Right lobe of liver (tissue), 6 donors: ENCODE measurements at regions not wholly inside any gene's neighbourhood (a gene's known extent, or its start where the extent isn't known, plus 50 kb on each side); places are given as distances from the start of the nearest gene placed in this dataset.

ENCODE experiments used
- ATAC-seq, 4 donors: fragments of 200-7000 bp; cut with Tn5 transposase; one replicate each; pipeline ENCODE4 v1.9.1; 2020; ENCODE audit warnings: mild to moderate bottlenecking in 4 of 4, moderate library complexity in 4 of 4
- DNase-seq, 3 donors: peaks; one replicate each; pipeline ENCODE4 v3.0.0-alpha.2; 2020
- H3K27ac ChIP-seq, 3 donors: fragments of 200-600 bp; one replicate each; pipeline ENCODE4 v1.8.0; 2022
- H3K27me3 ChIP-seq, 2 donors: fragments of 200-600 bp; one replicate each; pipeline ENCODE4 v1.8.0; 2022
- H3K36me3 ChIP-seq, 4 donors: fragments of 200-600 bp; sonication (generic) in 1 of 4; one replicate each; pipeline versions ENCODE4 v1.5.1 to v1.8.0; 2017 to 2022; ENCODE audit warnings: control low read depth in 1 of 4
- H3K4me1 ChIP-seq, 4 donors: fragments of 200-600 bp; sonication (generic) in 1 of 4; one replicate each; pipeline versions ENCODE4 v1.5.1 to v1.8.0; 2017 to 2022; ENCODE audit warnings: control low read depth in 1 of 4
- H3K4me3 ChIP-seq, 3 donors: fragments of 200-600 bp; one replicate each; pipeline ENCODE4 v1.8.0; 2022
- H3K9me3 ChIP-seq, 4 donors: fragments of 200-600 bp; sonication (generic) in 1 of 4; one replicate each; pipeline versions ENCODE4 v1.5.1 to v1.8.0; 2017 to 2022; ENCODE audit warnings: control low read depth in 1 of 4
- CTCF ChIP-seq, 4 donors: fragments of 200-600 bp in 3 of 4; fragments of 450-650 bp in 1 of 4; IDR thresholded peaks; one replicate each; pipeline versions ENCODE4 v1.5.1 to v1.8.0; 2016 to 2022; ENCODE audit warnings: antibody characterized with exemption in 4 of 4, mild to moderate bottlenecking in 2 of 4
- POLR2A ChIP-seq: fragments of 450-650 bp; IDR thresholded peaks from one replicate; pipeline ENCODE4 v1.6.1; 2017; ENCODE audit warnings: antibody characterized with exemption, mild to moderate bottlenecking
- WGBS: methylation state at CpG from one replicate; pipeline ENCODE4 v1.1.6; 2018; ENCODE audit warnings: low coverage, low lambda C conversion rate; ENCODE audit not compliant: insufficient coverage; ENCODE audit errors: missing lambda C conversion rate; 5-methylcytosine and 5-hydroxymethylcytosine counted together
- intact Hi-C, 2 donors: fragments of 100-400 bp; cut with DNase I; formaldehyde crosslinking; loops; one replicate each; pipeline versions ENCODE4 v1.11.2 to v1.14.1; 2022
- donor health status: DM: no; HTN: yes; CAD: no.
- donor health status: DM: no; HTN: no; CAD: no.
- donor health status: DM: no; HTN: no; CAD: no.
- donor health status: DM: no; HTN: yes; CAD: no.
- donor health status: DM: no; HTN: yes; CAD: no.

GRCh38 chrX:67288156-67288555 lies 255.7 kb upstream of the AR start:
- TF ChIP-seq POLR2A (no peak), CTCF (IDR thresholded peaks at IDR 0.05) (no peak)
- Histone ChIP-seq H3K27me3 (no peaks in the 10 kb centered on the region), H3K4me1 (peaks cover 0 to 21% (median 0%) of the 10 kb centered on the region in 4 donors), H3K9me3 (no peaks in the 10 kb centered on the region), H3K4me3 (no peak overlapping the region), H3K27ac (no peak overlapping the region), H3K36me3 (no peaks in the 10 kb centered on the region)
- intact Hi-C loops: no loop called here
- ATAC-seq (no peak), DNase-seq (no peak)

- Histone ChIP-seq H3K9me3 (no peaks in the 10 kb centered on the region), H3K36me3 (no peaks in the 10 kb centered on the region), H3K27ac (no peak overlapping the region), H3K4me3 (no peak overlapping the region), H3K4me1 (peaks cover 0 to 21% (median 0%) of the 10 kb centered on the region in 4 donors), H3K27me3 (no peaks in the 10 kb centered on the region)
- 49% methylated on average over 2 of the region's 3 CpGs for WGBS
- DNase-seq (no peak), ATAC-seq (no peak)
- intact Hi-C loops: no loop called here
- no peak for TF ChIP-seq POLR2A
Measured at GRCh38 chrX:67289055-67289499, 254.7 kb upstream of the AR start.

GRCh38 chrX:67290489-67291220 lies 253.2 kb upstream of the AR start:
- Histone ChIP-seq H3K27me3 (no peaks in the 10 kb centered on the region), H3K4me1 (peaks cover 0 to 22% (median 0%) of the 10 kb centered on the region in 4 donors), H3K27ac (peak overlapping the region in 1 of 3 donors; percentile 15), H3K9me3 (no peaks in the 10 kb centered on the region), H3K36me3 (no peaks in the 10 kb centered on the region), H3K4me3 (no peak overlapping the region)
- 18% methylated on average over 4 of the region's 4 CpGs for WGBS
- intact Hi-C loops: no loop called here
- DNase-seq: no peak
- no peak for TF ChIP-seq POLR2A
- no peak for TF ChIP-seq CTCF (IDR thresholded peaks at IDR 0.05)
- peak; percentile 60 to 89 (median 78) for ATAC-seq

- no peak for DNase-seq
- WGBS: 37% methylated on average over 1 of the region's 1 CpG
- no peak for TF ChIP-seq POLR2A
- TF ChIP-seq CTCF (IDR thresholded peaks at IDR 0.05): no peak
- H3K36me3 ChIP-seq: no peaks in the 10 kb centered on the region
- H3K4me3 ChIP-seq: peak overlapping the region in 1 of 3 donors; percentile 1
- peak overlapping the region in 2 of 3 donors; percentile 20 to 45 for H3K27ac ChIP-seq
- H3K27me3 ChIP-seq: no peaks in the 10 kb centered on the region
- peaks cover 0 to 12% (median 0%) of the 10 kb centered on the region in 4 donors for H3K4me1 ChIP-seq
- ATAC-seq: peak; percentile 71 to 88 (median 86)
- intact Hi-C loops: no loop called here
- H3K9me3 ChIP-seq: no peaks in the 10 kb centered on the region
Measured at GRCh38 chrX:67295924-67296323, 247.9 kb upstream of the AR start.

- ATAC-seq: peak; percentile 57 to 74 (median 64)
- TF ChIP-seq CTCF (IDR thresholded peaks at IDR 0.05) (no peak), POLR2A (no peak)
Measured at GRCh38 chrX:67296395-67296794, 247.4 kb upstream of the AR start.

More at GRCh38 chrX:67296395-67296794, 247.4 kb upstream of the AR start:
- no peak for DNase-seq
- WGBS: 0% methylated on average over 1 of the region's 1 CpG
- peaks cover 0 to 8% (median 0%) of the 10 kb centered on the region in 4 donors for H3K4me1 ChIP-seq
- no peaks in the 10 kb centered on the region for H3K27me3 ChIP-seq
- peak overlapping the region in 2 of 3 donors; percentile 7 to 45 for H3K27ac ChIP-seq
- H3K4me3 ChIP-seq: peak overlapping the region in 1 of 3 donors; percentile 1
- H3K36me3 ChIP-seq: no peaks in the 10 kb centered on the region
- H3K9me3 ChIP-seq: no peaks in the 10 kb centered on the region
- intact Hi-C loops: no loop called here
